GM23338 (cell line): ENCODE measurements at regions not wholly inside any gene's neighbourhood (a gene's known extent, or its start where the extent isn't known, plus 50 kb on each side); places are given as distances from the start of the nearest gene placed in this dataset.

Experiments used
- ATAC-seq: fragments of 200-7000 bp; cut with Tn5 transposase; 3 replicates; pipeline ENCODE4 v1.9.1; 2020
- DNase-seq: peaks from one replicate; pipeline ENCODE4 v3.0.0-alpha.2; 2015; ENCODE audit warnings: low spot score
- H2AFZ ChIP-seq: fragments of 200-600 bp; sonication (generic); 2 replicates; pipeline ENCODE4 v1.8.0; 2016; ENCODE audit warnings: antibody characterized with exemption, mild to moderate bottlenecking, moderate library complexity
- H3F3A ChIP-seq: fragments of 200-600 bp; sonication (generic); replicated peaks from 2 replicates; pipeline ENCODE4 v1.8.0; 2017; ENCODE audit warnings: antibody characterized with exemption, mixed run types, low read depth
- H3K27ac ChIP-seq: fragments of 200-600 bp; sonication (generic); 2 replicates; pipeline ENCODE4 v1.6.1; 2016; ENCODE audit warnings: low read depth
- H3K27me3 ChIP-seq: fragments of 200-600 bp; sonication (generic); 2 replicates; pipeline ENCODE4 v1.8.0; 2016; ENCODE audit warnings: mild to moderate bottlenecking, mixed run types, moderate library complexity; ENCODE audit not compliant: insufficient read depth
- H3K36me3 ChIP-seq: fragments of 200-600 bp; sonication (generic); 2 replicates; pipeline ENCODE4 v1.8.0; 2016; ENCODE audit warnings: mild to moderate bottlenecking; ENCODE audit not compliant: insufficient read depth
- H3K4me1 ChIP-seq: fragments of 200-600 bp; sonication (generic); 2 replicates; pipeline ENCODE4 v1.8.0; 2016; ENCODE audit warnings: mild to moderate bottlenecking, moderate library complexity; ENCODE audit not compliant: insufficient read depth
- H3K4me2 ChIP-seq: fragments of 200-600 bp; sonication (generic); 2 replicates; pipeline ENCODE4 v1.7.1; 2017; ENCODE audit warnings: mixed run types
- H3K4me3 ChIP-seq: fragments of 200-600 bp; sonication (generic); 2 replicates; pipeline ENCODE4 v1.6.1; 2016; ENCODE audit warnings: mixed run types
- H3K79me2 ChIP-seq: fragments of 200-600 bp; sonication (generic); replicated peaks from 2 replicates; pipeline ENCODE4 v1.8.0; 2017; ENCODE audit warnings: mild to moderate bottlenecking; ENCODE audit not compliant: insufficient read depth
- H3K9me2 ChIP-seq: fragments of 200-600 bp; sonication (generic); 2 replicates; pipeline ENCODE4 v1.8.0; 2017; ENCODE audit not compliant: insufficient read depth
- H4K20me1 ChIP-seq: fragments of 200-600 bp; sonication (generic); replicated peaks from 2 replicates; pipeline ENCODE4 v1.8.0; 2017; ENCODE audit warnings: mild to moderate bottlenecking; ENCODE audit not compliant: insufficient read depth
- H3K27ac Mint-ChIP-seq: 2 replicates; pipeline ENCODE4 v1.8.0; 2020; ENCODE audit warnings: inconsistent platforms, mild to moderate bottlenecking, moderate library complexity, mixed read lengths
- H3K27me3 Mint-ChIP-seq: 3 replicates; pipeline ENCODE4 v1.8.0; 2022; ENCODE audit warnings: low read depth, mild to moderate bottlenecking, moderate library complexity, mixed read lengths, inconsistent platforms; ENCODE audit not compliant: insufficient read depth, poor library complexity
- H3K36me3 Mint-ChIP-seq: 3 replicates; pipeline ENCODE4 v1.8.0; 2021; ENCODE audit warnings: low read depth, mild to moderate bottlenecking, inconsistent platforms, moderate library complexity, mixed read lengths
- H3K4me1 Mint-ChIP-seq: 3 replicates; pipeline ENCODE4 v1.8.0; 2020; ENCODE audit warnings: mild to moderate bottlenecking, inconsistent platforms, mixed read lengths
- H3K4me3 Mint-ChIP-seq: 3 replicates; pipeline ENCODE4 v1.8.0; 2021; ENCODE audit warnings: moderate library complexity, mild to moderate bottlenecking, inconsistent platforms, mixed read lengths
- H3K9me3 Mint-ChIP-seq: 3 replicates; pipeline ENCODE4 v1.8.0; 2020; ENCODE audit warnings: moderate library complexity, mild to moderate bottlenecking, inconsistent platforms, mixed read lengths
- CREB1 ChIP-seq: fragments of 250-450 bp; sonication (Bioruptor Pico); IDR thresholded peaks from 2 replicates; pipeline ENCODE4 v1.5.0; 2020; ENCODE audit warnings: low read depth, mild to moderate bottlenecking, moderate library complexity
- EZH2phosphoT487 ChIP-seq: fragments of 200-600 bp; sonication (generic); IDR thresholded peaks from one replicate; pipeline ENCODE4 v1.8.1; 2018; ENCODE audit warnings: antibody characterized with exemption; ENCODE audit not compliant: unreplicated experiment
- JUNB ChIP-seq: IDR thresholded peaks from one replicate; pipeline ENCODE4 v1.6.1; 2016; ENCODE audit warnings: antibody characterized with exemption; ENCODE audit not compliant: unreplicated experiment
- NANOG ChIP-seq: IDR thresholded peaks from 2 replicates; pipeline ENCODE4 v1.6.1; 2016; ENCODE audit warnings: antibody characterized with exemption, borderline replicate concordance
- STAT1 ChIP-seq: IDR thresholded peaks from one replicate; pipeline ENCODE4 v1.6.1; 2016; ENCODE audit warnings: antibody characterized with exemption; ENCODE audit not compliant: unreplicated experiment
- ZNF114 ChIP-seq: fragments of 250-450 bp; sonication (Bioruptor Pico); IDR thresholded peaks from 2 replicates; pipeline ENCODE4 v1.5.0; 2020; ENCODE audit warnings: mild to moderate bottlenecking, moderate library complexity
- TF ChIP-seq, protein P1 (sequence below): IDR thresholded peaks from one replicate; pipeline ENCODE4 v1.6.1; 2018; ENCODE audit warnings: antibody characterized with exemption; ENCODE audit not compliant: unreplicated experiment
- TF ChIP-seq, protein P2 (sequence below), 2 experiments: fragments of 200-600 bp in 1 of 2; sonication (generic) in 1 of 2; conservative IDR thresholded peaks; 2 replicates each; pipeline versions ENCODE4 v1.5.1 to v1.6.1; 2016 to 2017; ENCODE audit warnings: antibody characterized with exemption in 2 of 2, low read depth in 2 of 2, mild to moderate bottlenecking in 2 of 2, moderate library complexity in 1 of 2
- TF ChIP-seq, protein P3 (sequence below): fragments of 250-450 bp; sonication (Bioruptor Pico); IDR thresholded peaks from 2 replicates; pipeline ENCODE4 v1.5.0; 2020; ENCODE audit warnings: mild to moderate bottlenecking, moderate library complexity

DNA sequence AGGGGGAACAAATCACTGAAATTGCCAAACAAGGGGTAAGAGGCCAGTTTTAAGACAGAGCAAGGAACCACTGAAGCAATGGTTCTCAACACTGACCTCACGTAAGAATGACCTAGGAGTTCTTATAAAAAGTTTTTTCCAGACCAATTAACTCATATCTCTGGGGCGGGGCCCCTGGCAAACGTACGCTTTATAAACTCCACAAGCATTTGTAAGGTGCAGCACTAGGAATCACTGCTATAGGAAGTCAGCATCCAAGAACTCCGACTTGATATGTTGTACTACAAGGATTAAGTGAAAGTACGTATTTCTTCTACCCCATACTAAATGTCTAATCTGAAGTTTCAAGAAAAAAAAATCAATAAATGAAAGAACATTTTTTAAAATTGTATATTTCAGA is 269.9 kb downstream of the RCHY1 start (continued):
- TF ChIP-seq, protein P1, sequence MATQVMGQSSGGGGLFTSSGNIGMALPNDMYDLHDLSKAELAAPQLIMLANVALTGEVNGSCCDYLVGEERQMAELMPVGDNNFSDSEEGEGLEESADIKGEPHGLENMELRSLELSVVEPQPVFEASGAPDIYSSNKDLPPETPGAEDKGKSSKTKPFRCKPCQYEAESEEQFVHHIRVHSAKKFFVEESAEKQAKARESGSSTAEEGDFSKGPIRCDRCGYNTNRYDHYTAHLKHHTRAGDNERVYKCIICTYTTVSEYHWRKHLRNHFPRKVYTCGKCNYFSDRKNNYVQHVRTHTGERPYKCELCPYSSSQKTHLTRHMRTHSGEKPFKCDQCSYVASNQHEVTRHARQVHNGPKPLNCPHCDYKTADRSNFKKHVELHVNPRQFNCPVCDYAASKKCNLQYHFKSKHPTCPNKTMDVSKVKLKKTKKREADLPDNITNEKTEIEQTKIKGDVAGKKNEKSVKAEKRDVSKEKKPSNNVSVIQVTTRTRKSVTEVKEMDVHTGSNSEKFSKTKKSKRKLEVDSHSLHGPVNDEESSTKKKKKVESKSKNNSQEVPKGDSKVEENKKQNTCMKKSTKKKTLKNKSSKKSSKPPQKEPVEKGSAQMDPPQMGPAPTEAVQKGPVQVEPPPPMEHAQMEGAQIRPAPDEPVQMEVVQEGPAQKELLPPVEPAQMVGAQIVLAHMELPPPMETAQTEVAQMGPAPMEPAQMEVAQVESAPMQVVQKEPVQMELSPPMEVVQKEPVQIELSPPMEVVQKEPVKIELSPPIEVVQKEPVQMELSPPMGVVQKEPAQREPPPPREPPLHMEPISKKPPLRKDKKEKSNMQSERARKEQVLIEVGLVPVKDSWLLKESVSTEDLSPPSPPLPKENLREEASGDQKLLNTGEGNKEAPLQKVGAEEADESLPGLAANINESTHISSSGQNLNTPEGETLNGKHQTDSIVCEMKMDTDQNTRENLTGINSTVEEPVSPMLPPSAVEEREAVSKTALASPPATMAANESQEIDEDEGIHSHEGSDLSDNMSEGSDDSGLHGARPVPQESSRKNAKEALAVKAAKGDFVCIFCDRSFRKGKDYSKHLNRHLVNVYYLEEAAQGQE: no peak
- TF ChIP-seq NANOG (no peak), STAT1 (no peak), JUNB (no peak), ZNF114 (CRISPR knock-in tag) (no peak)

- Histone ChIP-seq H3K27me3 (no peaks in the 10 kb centered on the region), H3K36me3 (peaks cover 3% of the 10 kb centered on the region; the same call in 1 of the 2 replicates), H3K27ac (no peak overlapping the region), H3F3A (no peaks in the 10 kb centered on the region), H3K79me2 (no peaks in the 10 kb centered on the region), H3K4me1 (no peaks in the 10 kb centered on the region), H3K4me3 (no peak overlapping the region), H3K9me2 (no peaks in the 10 kb centered on the region), H3K4me2 (no peak overlapping the region), H4K20me1 (no peaks in the 10 kb centered on the region), H2AFZ (no peak overlapping the region)
- Mint-ChIP-seq H3K4me3 (no peak overlapping the region), H3K27ac (no peak overlapping the region), H3K9me3 (peaks cover 9% of the 10 kb centered on the region), H3K4me1 (no peaks in the 10 kb centered on the region; the same call in 2 of the 3 replicates), H3K36me3 (peaks cover 7% of the 10 kb centered on the region; the same call in 1 of the 3 replicates), H3K27me3 (peaks cover 3% of the 10 kb centered on the region)
- no peak for DNase-seq
- ATAC-seq: no peak
- TF ChIP-seq, protein P1: no peak
- TF ChIP-seq, protein P2, sequence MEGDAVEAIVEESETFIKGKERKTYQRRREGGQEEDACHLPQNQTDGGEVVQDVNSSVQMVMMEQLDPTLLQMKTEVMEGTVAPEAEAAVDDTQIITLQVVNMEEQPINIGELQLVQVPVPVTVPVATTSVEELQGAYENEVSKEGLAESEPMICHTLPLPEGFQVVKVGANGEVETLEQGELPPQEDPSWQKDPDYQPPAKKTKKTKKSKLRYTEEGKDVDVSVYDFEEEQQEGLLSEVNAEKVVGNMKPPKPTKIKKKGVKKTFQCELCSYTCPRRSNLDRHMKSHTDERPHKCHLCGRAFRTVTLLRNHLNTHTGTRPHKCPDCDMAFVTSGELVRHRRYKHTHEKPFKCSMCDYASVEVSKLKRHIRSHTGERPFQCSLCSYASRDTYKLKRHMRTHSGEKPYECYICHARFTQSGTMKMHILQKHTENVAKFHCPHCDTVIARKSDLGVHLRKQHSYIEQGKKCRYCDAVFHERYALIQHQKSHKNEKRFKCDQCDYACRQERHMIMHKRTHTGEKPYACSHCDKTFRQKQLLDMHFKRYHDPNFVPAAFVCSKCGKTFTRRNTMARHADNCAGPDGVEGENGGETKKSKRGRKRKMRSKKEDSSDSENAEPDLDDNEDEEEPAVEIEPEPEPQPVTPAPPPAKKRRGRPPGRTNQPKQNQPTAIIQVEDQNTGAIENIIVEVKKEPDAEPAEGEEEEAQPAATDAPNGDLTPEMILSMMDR (conservative IDR thresholded peaks at IDR 0.05; ENCODE audit: low read depth in 2 of 2): no peak
- no peak for TF ChIP-seq CREB1 (CRISPR knock-in tag)
- TF ChIP-seq, protein P3, sequence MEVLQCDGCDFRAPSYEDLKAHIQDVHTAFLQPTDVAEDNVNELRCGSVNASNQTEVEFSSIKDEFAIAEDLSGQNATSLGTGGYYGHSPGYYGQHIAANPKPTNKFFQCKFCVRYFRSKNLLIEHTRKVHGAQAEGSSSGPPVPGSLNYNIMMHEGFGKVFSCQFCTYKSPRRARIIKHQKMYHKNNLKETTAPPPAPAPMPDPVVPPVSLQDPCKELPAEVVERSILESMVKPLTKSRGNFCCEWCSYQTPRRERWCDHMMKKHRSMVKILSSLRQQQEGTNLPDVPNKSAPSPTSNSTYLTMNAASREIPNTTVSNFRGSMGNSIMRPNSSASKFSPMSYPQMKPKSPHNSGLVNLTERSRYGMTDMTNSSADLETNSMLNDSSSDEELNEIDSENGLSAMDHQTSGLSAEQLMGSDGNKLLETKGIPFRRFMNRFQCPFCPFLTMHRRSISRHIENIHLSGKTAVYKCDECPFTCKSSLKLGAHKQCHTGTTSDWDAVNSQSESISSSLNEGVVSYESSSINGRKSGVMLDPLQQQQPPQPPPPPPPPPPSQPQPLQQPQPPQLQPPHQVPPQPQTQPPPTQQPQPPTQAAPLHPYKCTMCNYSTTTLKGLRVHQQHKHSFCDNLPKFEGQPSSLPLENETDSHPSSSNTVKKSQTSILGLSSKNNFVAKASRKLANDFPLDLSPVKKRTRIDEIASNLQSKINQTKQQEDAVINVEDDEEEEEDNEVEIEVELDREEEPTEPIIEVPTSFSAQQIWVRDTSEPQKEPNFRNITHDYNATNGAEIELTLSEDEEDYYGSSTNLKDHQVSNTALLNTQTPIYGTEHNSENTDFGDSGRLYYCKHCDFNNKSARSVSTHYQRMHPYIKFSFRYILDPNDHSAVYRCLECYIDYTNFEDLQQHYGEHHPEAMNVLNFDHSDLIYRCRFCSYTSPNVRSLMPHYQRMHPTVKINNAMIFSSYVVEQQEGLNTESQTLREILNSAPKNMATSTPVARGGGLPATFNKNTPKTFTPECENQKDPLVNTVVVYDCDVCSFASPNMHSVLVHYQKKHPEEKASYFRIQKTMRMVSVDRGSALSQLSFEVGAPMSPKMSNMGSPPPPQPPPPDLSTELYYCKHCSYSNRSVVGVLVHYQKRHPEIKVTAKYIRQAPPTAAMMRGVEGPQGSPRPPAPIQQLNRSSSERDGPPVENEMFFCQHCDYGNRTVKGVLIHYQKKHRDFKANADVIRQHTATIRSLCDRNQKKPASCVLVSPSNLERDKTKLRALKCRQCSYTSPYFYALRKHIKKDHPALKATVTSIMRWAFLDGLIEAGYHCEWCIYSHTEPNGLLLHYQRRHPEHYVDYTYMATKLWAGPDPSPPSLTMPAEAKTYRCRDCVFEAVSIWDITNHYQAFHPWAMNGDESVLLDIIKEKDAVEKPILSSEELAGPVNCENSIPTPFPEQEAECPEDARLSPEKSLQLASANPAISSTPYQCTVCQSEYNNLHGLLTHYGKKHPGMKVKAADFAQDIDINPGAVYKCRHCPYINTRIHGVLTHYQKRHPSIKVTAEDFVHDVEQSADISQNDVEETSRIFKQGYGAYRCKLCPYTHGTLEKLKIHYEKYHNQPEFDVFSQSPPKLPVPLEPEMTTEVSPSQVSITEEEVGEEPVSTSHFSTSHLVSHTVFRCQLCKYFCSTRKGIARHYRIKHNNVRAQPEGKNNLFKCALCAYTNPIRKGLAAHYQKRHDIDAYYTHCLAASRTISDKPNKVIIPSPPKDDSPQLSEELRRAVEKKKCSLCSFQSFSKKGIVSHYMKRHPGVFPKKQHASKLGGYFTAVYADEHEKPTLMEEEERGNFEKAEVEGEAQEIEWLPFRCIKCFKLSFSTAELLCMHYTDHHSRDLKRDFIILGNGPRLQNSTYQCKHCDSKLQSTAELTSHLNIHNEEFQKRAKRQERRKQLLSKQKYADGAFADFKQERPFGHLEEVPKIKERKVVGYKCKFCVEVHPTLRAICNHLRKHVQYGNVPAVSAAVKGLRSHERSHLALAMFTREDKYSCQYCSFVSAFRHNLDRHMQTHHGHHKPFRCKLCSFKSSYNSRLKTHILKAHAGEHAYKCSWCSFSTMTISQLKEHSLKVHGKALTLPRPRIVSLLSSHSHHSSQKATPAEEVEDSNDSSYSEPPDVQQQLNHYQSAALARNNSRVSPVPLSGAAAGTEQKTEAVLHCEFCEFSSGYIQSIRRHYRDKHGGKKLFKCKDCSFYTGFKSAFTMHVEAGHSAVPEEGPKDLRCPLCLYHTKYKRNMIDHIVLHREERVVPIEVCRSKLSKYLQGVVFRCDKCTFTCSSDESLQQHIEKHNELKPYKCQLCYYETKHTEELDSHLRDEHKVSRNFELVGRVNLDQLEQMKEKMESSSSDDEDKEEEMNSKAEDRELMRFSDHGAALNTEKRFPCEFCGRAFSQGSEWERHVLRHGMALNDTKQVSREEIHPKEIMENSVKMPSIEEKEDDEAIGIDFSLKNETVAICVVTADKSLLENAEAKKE (CRISPR knock-in tag): no peak
- no peak for TF ChIP-seq NANOG
- TF ChIP-seq JUNB: no peak
- no peak for TF ChIP-seq EZH2phosphoT487
These were observed 270.6 kb downstream of the RCHY1 start for GRCh38 chr4:75243570-75243969.
